DMS153 treated with DMSO at 0.1 percent for 48 hours (cell line): ENCODE measurements at regions not wholly inside any gene's neighbourhood (a gene's known extent, or its start where the extent isn't known, plus 50 kb on each side); places are given as distances from the start of the nearest gene placed in this dataset.
A peak's percentile ranks its signal among the peaks of the same experiment; 100 is the strongest.

Experiments
- DNase-seq: peaks from one replicate; lab custom pipeline; 2025; ENCODE audit not compliant: unreplicated experiment; lab: John Stamatoyannopoulos, UW

- peak; percentile 80 for DNase-seq
Measured at GRCh38 chr7:155213955-155214740, 83.5 kb upstream of the INSIG1 start.

GRCh38 chr7:155215576-155216325 is 81.9 kb upstream of the INSIG1 start:
- no peak for DNase-seq

DNA sequence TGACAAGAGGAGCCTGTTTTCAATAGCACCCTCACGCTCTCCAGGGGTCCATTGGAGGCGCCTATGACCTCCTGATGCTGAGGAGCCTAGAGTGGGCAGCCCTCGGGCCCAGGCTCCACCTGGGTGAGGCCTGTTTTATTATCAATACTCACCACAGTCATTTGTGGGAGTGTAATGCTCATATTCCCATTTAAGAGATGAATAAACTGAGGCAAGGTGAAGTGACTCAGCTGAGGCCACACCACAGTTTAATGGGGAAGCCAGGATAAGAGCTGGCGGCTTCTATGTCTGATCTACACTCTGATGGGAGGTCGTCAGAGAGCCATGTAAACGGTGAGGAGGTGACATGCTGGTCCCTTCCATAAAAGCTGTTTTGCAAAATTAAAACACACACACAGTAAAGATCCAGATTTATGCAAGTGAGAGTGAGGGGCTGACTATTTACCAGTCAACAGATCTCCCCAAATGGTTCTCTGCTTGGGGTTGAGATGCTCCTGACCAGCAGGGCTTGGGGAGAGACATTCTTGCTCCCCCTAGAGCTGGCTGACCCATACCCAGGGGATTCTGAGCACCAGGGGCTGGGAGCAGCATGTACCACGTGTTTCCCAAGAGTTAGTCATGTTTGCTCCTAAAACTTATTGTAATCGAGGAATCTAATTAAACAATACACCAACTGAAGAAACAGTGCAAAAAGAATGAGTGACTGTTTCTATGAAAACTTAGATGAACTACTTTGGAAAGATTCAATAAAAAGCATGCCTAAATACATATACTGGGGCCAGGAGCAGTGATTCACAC is 81.0 kb upstream of the INSIG1 start:
- no peak for DNase-seq

- no peak for DNase-seq
Measured at GRCh38 chr7:155217634-155218033, 80.0 kb upstream of the INSIG1 start.

DNA sequence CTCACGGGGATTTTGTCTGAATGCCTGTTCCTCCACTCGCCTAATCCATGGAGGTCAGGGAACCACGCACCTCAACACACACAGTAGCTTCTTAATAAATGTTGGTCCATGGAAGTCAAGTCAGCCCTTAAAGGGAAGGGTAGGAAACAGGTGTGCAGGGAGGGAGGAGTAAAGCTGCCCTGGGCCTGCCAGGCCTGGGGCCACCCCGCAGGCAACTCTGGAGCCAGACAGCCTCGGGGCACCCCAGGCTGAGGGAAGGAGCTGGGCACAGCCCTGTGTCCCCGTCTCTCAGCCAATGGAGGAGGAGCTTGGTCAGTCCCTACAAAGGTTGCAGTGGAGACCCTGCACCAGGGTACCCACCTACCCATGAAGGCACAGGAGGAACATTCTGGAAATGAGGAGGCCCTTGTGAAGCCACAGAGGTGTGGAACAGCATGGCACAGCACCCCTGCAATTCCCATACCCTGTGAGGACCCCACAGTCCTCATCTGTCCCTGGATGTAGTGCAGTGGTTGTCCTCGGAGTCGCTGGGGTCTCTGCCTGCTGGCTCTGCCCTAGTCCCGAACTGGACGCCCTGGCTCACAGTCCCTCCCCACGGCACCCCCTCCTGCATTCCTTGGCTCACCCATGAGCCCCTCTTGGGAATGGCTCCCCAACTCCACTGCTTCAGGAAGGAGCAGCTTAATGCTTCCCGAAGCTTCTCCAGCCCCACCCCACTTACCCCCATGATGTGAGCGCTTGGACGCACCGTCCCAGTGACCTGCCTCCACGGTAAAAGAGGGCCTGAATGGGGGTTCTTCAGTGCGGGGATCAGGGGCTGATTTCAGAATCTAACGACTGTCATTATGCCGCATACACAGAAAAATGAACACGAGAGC is 79.2 kb upstream of the INSIG1 start:
- no peak for DNase-seq

DNA sequence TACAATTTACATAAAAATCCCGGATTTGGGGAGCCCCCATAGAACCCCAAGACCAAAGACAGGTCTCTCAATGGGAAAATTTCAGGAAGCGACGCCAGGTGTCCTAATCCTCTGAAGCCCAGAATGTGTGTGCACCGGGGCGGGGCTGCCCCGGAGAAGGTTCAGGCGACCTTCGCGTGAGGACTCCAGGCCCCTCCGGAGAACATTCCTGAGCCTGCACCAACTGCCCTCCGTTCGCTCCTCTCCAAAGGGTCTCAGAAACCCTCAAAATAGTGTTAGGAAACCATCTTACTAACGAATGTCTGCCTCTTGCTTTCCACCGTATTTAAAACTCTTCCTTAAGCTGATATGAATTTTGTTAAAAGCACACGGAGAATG is 78.5 kb upstream of the INSIG1 start:
- no peak for DNase-seq

- no peak for DNase-seq
Measured at GRCh38 chr7:155219947-155220769, 77.5 kb upstream of the INSIG1 start.

GRCh38 chr7:155220903-155221302 is 76.8 kb upstream of the INSIG1 start:
- no peak for DNase-seq

- DNase-seq: no peak
Measured at GRCh38 chr7:155221547-155221946, 76.1 kb upstream of the INSIG1 start.

- no peak for DNase-seq
Measured at GRCh38 chr7:155222061-155222460, 75.6 kb upstream of the INSIG1 start.

GRCh38 chr7:155222573-155222972 is 75.1 kb upstream of the INSIG1 start:
- no peak for DNase-seq

GRCh38 chr7:155223021-155223420 is 74.7 kb upstream of the INSIG1 start:
- DNase-seq: no peak

GRCh38 chr7:155223503-155223902 is 74.2 kb upstream of the INSIG1 start:
- no peak for DNase-seq

GRCh38 chr7:155224116-155224811 is 73.4 kb upstream of the INSIG1 start:
- DNase-seq: peak; percentile 44

DNA sequence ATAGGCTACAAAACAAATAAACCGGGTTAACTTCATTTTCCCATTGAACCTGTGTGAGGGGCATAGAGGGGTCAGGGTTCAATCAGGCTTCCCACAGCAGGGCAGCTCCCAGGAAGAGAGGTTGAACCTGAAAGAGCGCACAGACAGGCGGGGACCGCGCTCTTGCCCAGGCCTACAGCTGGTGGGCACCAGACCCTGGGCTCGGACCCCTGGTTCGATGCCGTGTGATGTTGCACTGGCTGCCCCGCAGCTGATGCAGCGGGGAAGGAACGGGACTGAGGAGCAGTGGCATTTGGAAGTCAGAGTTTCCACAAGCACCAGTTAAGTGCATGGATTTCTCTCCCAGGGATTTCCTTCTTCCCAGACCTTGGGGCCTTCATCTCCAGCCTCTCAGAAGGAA is 72.6 kb upstream of the INSIG1 start:
- no peak for DNase-seq

DNA sequence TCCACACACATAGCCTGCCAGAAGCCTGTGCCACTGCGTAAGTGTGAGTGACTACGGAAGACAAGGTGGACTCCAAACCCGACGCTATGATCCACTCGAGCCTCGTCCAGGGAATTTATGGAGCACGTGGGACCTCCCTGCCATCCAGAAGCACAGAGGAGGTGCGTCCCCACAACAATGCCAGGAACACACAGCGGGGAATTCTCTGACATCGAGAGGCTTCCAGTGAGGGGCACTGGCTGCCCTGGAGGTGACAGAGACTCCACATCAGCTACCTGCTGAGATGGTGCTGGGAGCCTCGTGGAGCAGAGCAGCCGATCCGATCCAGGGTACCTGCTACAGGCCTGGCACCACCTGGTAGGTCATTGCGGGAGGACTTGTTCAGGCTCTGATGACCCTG is 72.2 kb upstream of the INSIG1 start:
- DNase-seq: no peak

DNA sequence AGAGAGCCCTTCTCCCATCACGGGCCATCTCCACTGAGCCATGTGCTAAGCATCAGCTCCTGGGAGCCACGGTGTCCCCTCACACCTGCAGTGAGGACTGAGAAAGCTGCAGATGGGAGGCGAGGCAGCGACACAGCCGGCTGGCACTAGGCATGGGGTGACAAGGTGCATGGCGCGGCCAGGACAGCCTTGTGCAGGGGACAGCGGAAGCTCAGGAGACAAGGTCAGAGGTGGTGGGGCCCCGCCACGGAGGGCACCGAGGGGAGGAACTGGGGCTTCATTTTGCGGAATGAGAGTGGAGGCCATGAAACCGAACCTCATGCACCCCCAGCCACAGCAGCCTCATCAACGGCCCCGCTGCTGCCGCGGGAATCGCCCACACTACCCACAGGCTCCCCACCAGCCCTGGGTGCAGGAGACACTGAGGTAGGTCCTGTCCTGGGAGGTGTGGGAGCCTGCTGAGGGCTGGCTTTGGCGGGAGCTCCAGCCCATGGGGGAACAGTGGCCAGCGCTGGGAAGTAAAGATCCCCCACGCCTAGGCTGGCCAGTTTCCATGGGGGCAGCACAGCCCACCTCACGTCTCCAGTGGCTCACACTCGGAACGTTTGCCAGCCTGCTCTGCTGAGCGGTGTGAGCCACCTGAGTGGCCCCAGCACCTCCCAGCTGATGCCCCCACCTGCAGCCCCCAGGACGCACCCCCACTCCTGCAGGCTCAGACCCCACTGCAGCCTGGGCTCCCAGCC is 71.2 kb upstream of the INSIG1 start:
- DNase-seq: no peak

GRCh38 chr7:155227004-155227787 is 70.5 kb upstream of the INSIG1 start:
- no peak for DNase-seq
